NB4 (cell line): ENCODE measurements at regions not wholly inside any gene's neighbourhood (a gene's known extent, or its start where the extent isn't known, plus 50 kb on each side); places are given as distances from the start of the nearest gene placed in this dataset.
"Not testable (repeated sequence)": the region's sequence is repeated elsewhere in the genome, so short reads cannot be mapped to it uniquely, and the experiment has no call there.

ENCODE experiments used
- DNase-seq: peaks from one replicate; pipeline ENCODE4 v3.0.0; 2010; ENCODE audit warnings: low read depth
- H3K4me3 ChIP-seq: one replicate; pipeline ENCODE4 v1.5.1; 2011; ENCODE audit warnings: mild to moderate bottlenecking, low read depth, low read length, moderate library complexity
- CTCF ChIP-seq: IDR thresholded peaks from one replicate; pipeline ENCODE4 v1.5.1; 2012; ENCODE audit warnings: low read depth, low read length
- MAX ChIP-seq: IDR thresholded peaks from 2 replicates; pipeline ENCODE4 v1.6.1; 2011; ENCODE audit warnings: low read depth, low read length
- MYC ChIP-seq: IDR thresholded peaks from 2 replicates; pipeline ENCODE4 v1.6.1; 2011; ENCODE audit warnings: low read depth, low read length
- POLR2A ChIP-seq: IDR thresholded peaks from 2 replicates; pipeline ENCODE4 v1.6.1; 2011; ENCODE audit warnings: mild to moderate bottlenecking; ENCODE audit not compliant: insufficient read length; ENCODE audit errors: extremely low read depth

GRCh38 chr2:128513116-128513960, 194.7 kb upstream of the HS6ST1 start:
- DNase-seq, result no peak
- TF ChIP-seq MAX (no peak), POLR2A (no peak), CTCF (no peak), MYC (no peak)
- H3K4me3 ChIP-seq, result no peak overlapping the region

GRCh38 chr2:128513961-128514283, 195.3 kb upstream of the HS6ST1 start:
- DNase-seq, result peak; percentile 76

GRCh38 chr2:128514555-128514955, 195.9 kb upstream of the HS6ST1 start:
- no peak overlapping the region for H3K4me3 ChIP-seq
- TF ChIP-seq MYC, result no peak
- TF ChIP-seq POLR2A, result no peak
- TF ChIP-seq MAX, result no peak
- no peak for TF ChIP-seq CTCF
- no peak for DNase-seq

More at GRCh38 chr2:128513961-128514283, 195.3 kb upstream of the HS6ST1 start:
- no peak for TF ChIP-seq POLR2A
- no peak for TF ChIP-seq CTCF
- TF ChIP-seq MYC, result no peak
- H3K4me3 ChIP-seq, result no peak overlapping the region

- TF ChIP-seq MYC (no peak), MAX (no peak), CTCF (no peak), POLR2A (no peak)
- no peak for DNase-seq
- H3K4me3 ChIP-seq, result no peak overlapping the region
Measured at GRCh38 chr2:128516938-128517337, 198.3 kb upstream of the HS6ST1 start.

GRCh38 chr2:128519028-128519427, 200.4 kb upstream of the HS6ST1 start:
- H3K4me3 ChIP-seq, DNase-seq: not testable (repeated sequence)

- DNase-seq, result no peak
- no peak overlapping the region for H3K4me3 ChIP-seq
- no peak for TF ChIP-seq MYC
- no peak for TF ChIP-seq MAX
- no peak for TF ChIP-seq CTCF
- TF ChIP-seq POLR2A, result no peak
Measured at GRCh38 chr2:128519517-128520215, 201.0 kb upstream of the HS6ST1 start.
